ENCODE measurements at regions not wholly inside any gene's neighbourhood (a gene's known extent, or its start where the extent isn't known, plus 50 kb on each side); places are given as distances from the start of the nearest gene placed in this dataset.

- H3K27ac Mint-ChIP-seq, result no peak overlapping the region
- H3K4me1 Mint-ChIP-seq (ENCODE audit: low read depth), result no peaks in the 10 kb centered on the region
- TF ChIP-seq, protein P1, sequence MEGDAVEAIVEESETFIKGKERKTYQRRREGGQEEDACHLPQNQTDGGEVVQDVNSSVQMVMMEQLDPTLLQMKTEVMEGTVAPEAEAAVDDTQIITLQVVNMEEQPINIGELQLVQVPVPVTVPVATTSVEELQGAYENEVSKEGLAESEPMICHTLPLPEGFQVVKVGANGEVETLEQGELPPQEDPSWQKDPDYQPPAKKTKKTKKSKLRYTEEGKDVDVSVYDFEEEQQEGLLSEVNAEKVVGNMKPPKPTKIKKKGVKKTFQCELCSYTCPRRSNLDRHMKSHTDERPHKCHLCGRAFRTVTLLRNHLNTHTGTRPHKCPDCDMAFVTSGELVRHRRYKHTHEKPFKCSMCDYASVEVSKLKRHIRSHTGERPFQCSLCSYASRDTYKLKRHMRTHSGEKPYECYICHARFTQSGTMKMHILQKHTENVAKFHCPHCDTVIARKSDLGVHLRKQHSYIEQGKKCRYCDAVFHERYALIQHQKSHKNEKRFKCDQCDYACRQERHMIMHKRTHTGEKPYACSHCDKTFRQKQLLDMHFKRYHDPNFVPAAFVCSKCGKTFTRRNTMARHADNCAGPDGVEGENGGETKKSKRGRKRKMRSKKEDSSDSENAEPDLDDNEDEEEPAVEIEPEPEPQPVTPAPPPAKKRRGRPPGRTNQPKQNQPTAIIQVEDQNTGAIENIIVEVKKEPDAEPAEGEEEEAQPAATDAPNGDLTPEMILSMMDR (IDR thresholded peaks at IDR 0.05), result no peak
- H3K9me3 Mint-ChIP-seq, result no peaks in the 10 kb centered on the region
- peaks cover 2% of the 10 kb centered on the region; the same call in 1 of the 2 replicates for H3K27me3 Mint-ChIP-seq (ENCODE audit: insufficient read depth)
- DNase-seq, result no peak
- H3K36me3 Mint-ChIP-seq (ENCODE audit: low read depth), result no peaks in the 10 kb centered on the region
- H3K4me3 Mint-ChIP-seq, result no peak overlapping the region
Measured at GRCh38 chr14:65939184-65939583, 526.7 kb downstream of the FUT8 start.

DNA sequence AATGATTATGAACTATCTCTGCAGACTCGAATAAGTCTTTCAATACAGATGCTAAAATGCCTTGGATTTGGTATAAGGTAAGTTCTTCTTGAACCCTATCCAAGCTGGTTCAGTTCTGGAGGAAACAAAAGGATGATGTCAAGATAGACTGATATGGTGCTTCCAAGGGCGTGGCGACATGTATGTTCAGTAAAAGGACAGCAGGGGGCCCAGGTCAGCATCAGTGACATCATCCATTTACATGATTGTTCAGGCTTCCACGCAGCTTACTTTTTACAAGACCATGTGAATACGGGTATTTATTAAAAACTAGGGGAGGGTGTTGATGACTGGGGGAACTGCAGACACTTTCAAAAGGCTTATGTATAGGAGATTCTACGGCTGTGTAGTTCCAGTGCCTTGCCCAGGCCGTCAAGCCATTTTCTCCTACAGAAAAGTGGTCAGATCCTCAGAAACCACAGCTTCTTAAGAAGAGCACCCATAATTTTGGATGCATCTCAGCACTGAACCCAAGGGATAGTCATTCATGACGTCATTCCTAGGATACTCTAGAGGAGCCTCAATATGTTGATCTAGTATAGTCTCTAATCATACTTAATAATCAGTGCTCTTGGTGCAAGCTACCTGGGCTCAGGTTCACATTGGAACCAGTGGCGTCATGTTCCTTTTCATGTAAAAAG lies 527.7 kb downstream of the FUT8 start:
- H3K4me3 Mint-ChIP-seq, result no peak overlapping the region

DNA sequence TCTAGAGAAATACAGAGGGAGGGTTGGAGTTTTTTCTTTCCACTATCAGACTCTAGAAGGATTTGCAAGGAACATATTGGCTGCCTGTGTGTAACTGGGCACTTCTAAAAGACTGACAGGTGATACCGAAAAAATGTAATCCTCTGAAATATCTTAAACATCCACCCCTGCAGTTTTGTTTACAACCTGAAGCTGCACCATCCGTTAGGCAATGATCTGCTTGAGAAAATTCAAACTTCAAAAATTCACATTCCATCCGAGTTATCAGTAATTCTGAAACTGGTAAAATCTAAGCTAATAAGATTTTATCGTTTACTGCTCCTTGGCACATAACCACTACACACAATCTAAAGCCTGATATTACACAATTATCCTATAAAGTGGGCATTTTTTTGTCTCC lies 528.6 kb downstream of the FUT8 start:
- TF ChIP-seq, protein P1 (IDR thresholded peaks at IDR 0.05), result no peak
- peaks cover 4% of the 10 kb centered on the region for H3K27me3 Mint-ChIP-seq (ENCODE audit: insufficient read depth)
- no peaks in the 10 kb centered on the region for H3K9me3 Mint-ChIP-seq
- no peak for DNase-seq
- H3K4me1 Mint-ChIP-seq (ENCODE audit: low read depth), result no peaks in the 10 kb centered on the region
- H3K36me3 Mint-ChIP-seq (ENCODE audit: low read depth), result no peaks in the 10 kb centered on the region
- H3K4me3 Mint-ChIP-seq, result no peak overlapping the region
- no peak overlapping the region for H3K27ac Mint-ChIP-seq

More for the DNA sequence above, 527.7 kb downstream of the FUT8 start:
- Mint-ChIP-seq H3K36me3 (ENCODE audit: low read depth) (no peaks in the 10 kb centered on the region), H3K27ac (no peak overlapping the region), H3K9me3 (no peaks in the 10 kb centered on the region), H3K27me3 (ENCODE audit: insufficient read depth) (peaks cover 4% of the 10 kb centered on the region), H3K4me1 (ENCODE audit: low read depth) (no peaks in the 10 kb centered on the region)
- TF ChIP-seq, protein P1 (IDR thresholded peaks at IDR 0.05), result peak; percentile 50
- DNase-seq, result no peak

DNA sequence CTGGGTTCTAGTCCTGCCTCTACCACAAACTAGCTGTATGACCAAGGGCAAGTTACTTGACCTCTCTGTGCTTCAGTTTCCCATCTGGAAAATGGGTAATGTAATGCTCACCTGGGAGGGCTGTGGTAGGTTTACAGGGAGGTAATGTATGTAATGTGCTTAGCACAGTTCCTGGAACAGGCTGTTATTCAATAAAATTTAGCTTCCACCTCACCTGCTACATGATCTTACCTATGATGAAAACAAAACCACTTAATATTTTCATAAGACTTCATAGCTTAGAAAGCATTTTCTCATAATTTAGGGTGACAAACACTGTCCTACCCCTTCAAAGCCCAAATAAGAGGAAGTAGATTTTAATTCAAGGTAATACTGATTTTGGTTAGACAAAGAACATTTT lies 530.6 kb downstream of the FUT8 start:
- Mint-ChIP-seq H3K9me3 (no peaks in the 10 kb centered on the region), H3K4me3 (no peak overlapping the region), H3K36me3 (ENCODE audit: low read depth) (no peaks in the 10 kb centered on the region), H3K27me3 (ENCODE audit: insufficient read depth) (peaks cover 13% of the 10 kb centered on the region), H3K27ac (no peak overlapping the region), H3K4me1 (ENCODE audit: low read depth) (no peaks in the 10 kb centered on the region)
- DNase-seq, result no peak
- TF ChIP-seq, protein P1 (IDR thresholded peaks at IDR 0.05), result no peak

GRCh38 chr14:65943916-65944410 lies 531.4 kb downstream of the FUT8 start:
- no peak overlapping the region for H3K27ac Mint-ChIP-seq
- TF ChIP-seq, protein P1 (IDR thresholded peaks at IDR 0.05), result no peak
- no peak overlapping the region for H3K4me3 Mint-ChIP-seq
- H3K4me1 Mint-ChIP-seq (ENCODE audit: low read depth), result no peaks in the 10 kb centered on the region
- DNase-seq, result no peak
- no peaks in the 10 kb centered on the region for H3K9me3 Mint-ChIP-seq
- H3K36me3 Mint-ChIP-seq (ENCODE audit: low read depth), result no peaks in the 10 kb centered on the region
- peaks cover 13% of the 10 kb centered on the region for H3K27me3 Mint-ChIP-seq (ENCODE audit: insufficient read depth)
